NB4 (cell line): ENCODE measurements at regions not wholly inside any gene's neighbourhood (a gene's known extent, or its start where the extent isn't known, plus 50 kb on each side); places are given as distances from the start of the nearest gene placed in this dataset.
"Not testable (repeated sequence)": the region's sequence is repeated elsewhere in the genome, so short reads cannot be mapped to it uniquely, and the experiment has no call there.

Source experiments
- POLR2A ChIP-seq: IDR thresholded peaks from 2 replicates; pipeline ENCODE4 v1.6.1; 2011; ENCODE audit warnings: mild to moderate bottlenecking; ENCODE audit not compliant: insufficient read length; ENCODE audit errors: extremely low read depth
- TF ChIP-seq, protein P1 (sequence below): IDR thresholded peaks from one replicate; pipeline ENCODE4 v1.5.1; 2012; ENCODE audit warnings: low read depth, low read length
- TF ChIP-seq, protein P2 (sequence below): IDR thresholded peaks from 2 replicates; pipeline ENCODE4 v1.6.1; 2011; ENCODE audit warnings: low read depth, low read length

DNA sequence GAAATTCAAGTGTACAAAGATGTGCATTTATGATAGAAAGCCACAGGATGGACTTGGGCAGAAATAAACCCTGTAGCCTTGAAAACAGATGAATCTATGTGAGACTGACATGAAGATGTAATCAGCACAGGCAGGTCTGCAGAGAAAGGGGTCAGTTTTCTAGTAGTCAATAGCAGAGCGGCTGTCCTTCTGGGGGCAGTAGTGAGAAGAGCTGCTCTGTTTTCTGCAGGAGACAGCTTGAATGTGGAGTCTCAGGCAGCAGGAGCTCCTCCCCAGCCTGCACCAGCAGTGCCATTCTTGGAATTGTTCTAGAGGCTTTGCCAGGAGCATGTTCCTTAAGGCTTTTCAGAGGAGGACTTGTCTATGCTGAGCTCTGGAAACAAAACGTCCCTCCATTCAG is 1524.4 kb downstream of the RPIA start:
- TF ChIP-seq, protein P1, sequence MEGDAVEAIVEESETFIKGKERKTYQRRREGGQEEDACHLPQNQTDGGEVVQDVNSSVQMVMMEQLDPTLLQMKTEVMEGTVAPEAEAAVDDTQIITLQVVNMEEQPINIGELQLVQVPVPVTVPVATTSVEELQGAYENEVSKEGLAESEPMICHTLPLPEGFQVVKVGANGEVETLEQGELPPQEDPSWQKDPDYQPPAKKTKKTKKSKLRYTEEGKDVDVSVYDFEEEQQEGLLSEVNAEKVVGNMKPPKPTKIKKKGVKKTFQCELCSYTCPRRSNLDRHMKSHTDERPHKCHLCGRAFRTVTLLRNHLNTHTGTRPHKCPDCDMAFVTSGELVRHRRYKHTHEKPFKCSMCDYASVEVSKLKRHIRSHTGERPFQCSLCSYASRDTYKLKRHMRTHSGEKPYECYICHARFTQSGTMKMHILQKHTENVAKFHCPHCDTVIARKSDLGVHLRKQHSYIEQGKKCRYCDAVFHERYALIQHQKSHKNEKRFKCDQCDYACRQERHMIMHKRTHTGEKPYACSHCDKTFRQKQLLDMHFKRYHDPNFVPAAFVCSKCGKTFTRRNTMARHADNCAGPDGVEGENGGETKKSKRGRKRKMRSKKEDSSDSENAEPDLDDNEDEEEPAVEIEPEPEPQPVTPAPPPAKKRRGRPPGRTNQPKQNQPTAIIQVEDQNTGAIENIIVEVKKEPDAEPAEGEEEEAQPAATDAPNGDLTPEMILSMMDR, result peak; percentile 30
- TF ChIP-seq POLR2A, result not testable (repeated sequence)
- TF ChIP-seq, protein P2, sequence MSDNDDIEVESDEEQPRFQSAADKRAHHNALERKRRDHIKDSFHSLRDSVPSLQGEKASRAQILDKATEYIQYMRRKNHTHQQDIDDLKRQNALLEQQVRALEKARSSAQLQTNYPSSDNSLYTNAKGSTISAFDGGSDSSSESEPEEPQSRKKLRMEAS, result not testable (repeated sequence)
